Stimulated activated effector memory CD8-positive, alpha-beta T cell treated with anti-CD3 and anti-CD28 coated beads, Interleukin-12 subunit alpha, Interleukin-12 subunit beta, amount 100 ng/mL, for 72 hours (primary cell): ENCODE measurements at regions not wholly inside any gene's neighbourhood (a gene's known extent, or its start where the extent isn't known, plus 50 kb on each side); places are given as distances from the start of the nearest gene placed in this dataset.
"Not testable (repeated sequence)": the region's sequence is repeated elsewhere in the genome, so short reads cannot be mapped to it uniquely, and the experiment has no call there.

Experiments used
- ATAC-seq: fragments of 150-1000 bp; cut with Tn5 transposase; 2 replicates; pipeline ENCODE4 v1.10.0; 2021
- DNase-seq, 2 donors: peaks; one replicate each; pipeline ENCODE4 v3.0.0; 2021 to 2022; ENCODE audit warnings: low spot score in 2 of 2
- H3K27ac Mint-ChIP-seq: one replicate; pipeline ENCODE4 v1.8.0; 2022; ENCODE audit warnings: mild to moderate bottlenecking, mixed read lengths
- H3K36me3 Mint-ChIP-seq: one replicate; pipeline ENCODE4 v1.8.0; 2022; ENCODE audit warnings: mild to moderate bottlenecking, mixed read lengths
- H3K4me1 Mint-ChIP-seq: one replicate; pipeline ENCODE4 v1.8.0; 2022; ENCODE audit warnings: mixed read lengths
- H3K4me3 Mint-ChIP-seq: one replicate; pipeline ENCODE4 v1.8.0; 2022; ENCODE audit warnings: mild to moderate bottlenecking, mixed read lengths
- H3K9me3 Mint-ChIP-seq: one replicate; pipeline ENCODE4 v1.8.0; 2022; ENCODE audit warnings: mixed read lengths

DNA sequence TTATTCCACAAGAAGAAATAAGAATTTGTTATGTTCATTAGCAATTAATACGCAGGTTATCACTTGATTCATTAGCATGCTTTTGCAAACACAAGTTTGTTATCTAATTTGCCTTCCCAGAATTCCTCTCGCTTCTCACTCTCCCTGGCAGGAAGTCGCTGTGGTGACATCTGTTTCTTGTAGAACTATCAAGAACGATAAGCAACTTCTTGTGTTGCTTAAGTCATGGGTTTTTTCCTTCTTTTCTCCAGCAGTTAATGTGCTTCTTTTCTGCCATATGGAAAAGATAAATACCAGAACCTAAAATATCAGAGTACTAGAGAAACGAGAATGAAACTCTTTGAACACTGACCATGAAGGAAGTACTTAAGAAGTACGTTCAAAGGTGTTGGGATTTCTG is 99.8 kb upstream of the CHMP2B start:
- Mint-ChIP-seq H3K4me3 (no peak overlapping the region), H3K36me3 (no peaks in the 10 kb centered on the region), H3K27ac (no peak overlapping the region), H3K9me3 (peaks cover 3% of the 10 kb centered on the region), H3K4me1 (no peaks in the 10 kb centered on the region)
- ATAC-seq (no peak), DNase-seq (no peak)

DNA sequence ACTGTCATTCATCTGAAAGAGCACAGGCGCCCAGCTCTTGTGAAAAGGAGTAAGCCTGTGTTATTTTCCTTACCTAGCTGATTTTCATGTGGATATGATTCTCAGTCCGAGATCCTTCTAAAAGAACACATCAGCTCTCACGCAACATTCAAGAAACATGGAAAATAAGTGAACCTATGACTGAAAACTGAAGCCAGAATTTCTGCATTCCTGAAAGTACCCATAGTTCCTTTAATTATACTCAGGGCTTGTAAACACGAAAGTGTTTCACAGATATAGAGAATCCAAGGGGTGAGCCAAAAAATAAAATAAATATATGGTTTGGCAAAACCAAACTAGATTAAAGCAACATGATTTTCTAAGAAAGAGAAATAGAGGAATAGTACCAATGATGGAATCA is 100.8 kb upstream of the CHMP2B start:
- Mint-ChIP-seq H3K27ac (no peak overlapping the region), H3K36me3 (no peaks in the 10 kb centered on the region), H3K4me1 (no peaks in the 10 kb centered on the region), H3K9me3 (peaks cover 3% of the 10 kb centered on the region), H3K4me3 (no peak overlapping the region)
- ATAC-seq (no peak), DNase-seq (no peak)

DNA sequence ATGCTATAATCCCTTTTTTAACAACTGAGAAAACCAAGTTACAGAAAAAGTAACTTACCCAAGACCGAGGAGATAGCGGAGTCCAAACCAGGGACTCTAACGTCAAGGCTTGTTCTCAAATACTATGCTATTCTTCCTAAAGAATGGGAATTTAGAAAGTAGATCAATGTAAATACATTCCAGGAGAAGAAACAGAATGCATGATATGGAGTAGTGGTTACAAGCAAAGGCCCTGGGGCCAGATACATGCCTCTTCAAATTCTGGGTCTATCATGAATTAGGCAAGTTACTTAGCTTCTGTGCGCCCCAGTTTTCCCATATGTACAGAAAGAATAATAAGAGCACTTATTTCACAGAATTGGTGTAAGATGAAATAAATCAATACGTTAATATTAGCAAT is 102.0 kb upstream of the CHMP2B start:
- no peaks in the 10 kb centered on the region for H3K4me1 Mint-ChIP-seq
- no peaks in the 10 kb centered on the region for H3K36me3 Mint-ChIP-seq
- H3K27ac Mint-ChIP-seq, result no peak overlapping the region
- ATAC-seq (no peak), DNase-seq (no peak)
- H3K4me3 Mint-ChIP-seq, result no peak overlapping the region
- H3K9me3 Mint-ChIP-seq, result peaks cover 3% of the 10 kb centered on the region

DNA sequence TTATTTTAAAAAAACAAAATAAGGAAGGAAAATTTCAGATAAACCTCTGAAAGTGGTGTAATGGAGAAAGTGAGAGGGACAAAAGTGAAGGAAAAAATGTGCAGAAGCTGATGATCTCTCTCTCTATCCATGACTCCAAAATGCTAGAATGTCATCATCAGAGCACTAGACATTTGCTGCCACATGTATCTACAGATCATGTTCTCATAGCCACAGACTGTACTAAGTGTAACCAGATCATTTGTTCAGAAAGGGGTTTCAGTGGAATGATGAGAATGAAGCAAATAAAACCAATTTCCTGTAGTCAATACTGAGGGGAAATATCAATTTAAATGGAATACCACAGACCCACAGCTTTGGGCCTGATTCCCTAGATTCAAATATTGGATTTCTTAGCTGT is 104.3 kb upstream of the CHMP2B start:
- DNase-seq, result no peak
- no peaks in the 10 kb centered on the region for H3K9me3 Mint-ChIP-seq
- H3K36me3 Mint-ChIP-seq, result no peaks in the 10 kb centered on the region
- H3K4me3 Mint-ChIP-seq, result no peak overlapping the region
- ATAC-seq, result no peak
- no peaks in the 10 kb centered on the region for H3K4me1 Mint-ChIP-seq
- H3K27ac Mint-ChIP-seq, result no peak overlapping the region

DNA sequence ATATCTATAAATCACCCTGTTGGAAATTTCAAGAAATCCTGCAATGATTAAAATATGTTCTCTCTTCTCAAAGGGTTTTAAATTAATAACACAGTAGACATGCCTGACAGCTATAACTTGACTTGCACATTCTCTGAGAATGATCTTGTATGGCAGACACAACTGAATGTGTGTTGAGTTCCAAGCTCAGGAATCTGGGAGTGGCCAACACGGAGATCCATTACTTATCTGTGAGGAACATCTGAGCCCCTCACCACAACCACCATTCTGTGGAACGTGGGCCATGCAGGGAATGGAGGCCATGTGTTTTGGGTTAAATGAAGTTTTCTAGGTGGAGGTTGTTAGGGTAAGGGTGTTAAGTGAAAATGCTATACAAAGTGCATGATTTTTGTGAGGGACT is 105.3 kb upstream of the CHMP2B start:
- Mint-ChIP-seq H3K9me3 (no peaks in the 10 kb centered on the region), H3K36me3 (no peaks in the 10 kb centered on the region), H3K27ac (no peak overlapping the region), H3K4me1 (no peaks in the 10 kb centered on the region), H3K4me3 (no peak overlapping the region)
- ATAC-seq, result no peak
- DNase-seq, result no peak

DNA sequence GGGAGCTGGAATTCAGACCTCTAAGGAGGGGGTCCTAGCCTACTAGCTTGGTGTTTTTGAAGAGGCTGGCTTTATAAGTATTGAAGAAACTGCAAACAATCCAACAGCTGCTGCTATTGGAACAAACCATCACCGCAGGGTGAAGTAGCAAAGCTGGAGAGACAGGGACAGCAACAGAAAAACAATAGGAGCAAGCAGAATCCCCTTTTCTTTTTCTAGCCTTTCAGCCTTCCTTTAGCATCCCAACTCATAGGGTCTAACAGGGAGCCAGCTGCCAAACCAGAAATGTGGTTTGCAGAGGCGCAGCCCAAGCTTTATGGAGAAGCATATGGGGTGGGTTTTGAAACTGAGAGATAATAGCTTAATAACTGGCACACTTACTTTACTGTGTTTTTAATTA is 106.2 kb upstream of the CHMP2B start:
- DNase-seq, result no peak
- Mint-ChIP-seq H3K4me1 (no peaks in the 10 kb centered on the region), H3K27ac (no peak overlapping the region), H3K4me3 (no peak overlapping the region), H3K9me3 (no peaks in the 10 kb centered on the region), H3K36me3 (no peaks in the 10 kb centered on the region)
- no peak for ATAC-seq

DNA sequence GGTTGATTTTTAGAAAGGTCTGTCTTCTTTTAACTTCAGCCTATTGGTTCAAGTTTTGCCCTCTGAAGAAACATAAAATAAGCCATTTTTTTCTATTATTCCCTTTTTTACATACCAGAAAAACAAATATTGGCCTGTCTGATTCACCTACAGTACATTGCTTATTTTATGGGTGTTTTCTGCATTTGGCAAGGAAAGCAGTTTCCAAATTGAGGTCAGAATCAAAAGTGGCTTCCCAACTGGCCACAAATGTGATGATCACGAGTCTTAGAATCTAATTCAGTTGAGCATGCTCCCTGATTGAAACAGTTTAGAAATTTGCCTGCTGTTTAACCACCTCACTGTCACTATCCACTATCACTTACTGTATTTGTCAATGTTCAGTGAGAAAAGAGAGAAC is 106.9 kb upstream of the CHMP2B start:
- ATAC-seq (no peak), DNase-seq (no peak)
- Mint-ChIP-seq H3K9me3 (no peaks in the 10 kb centered on the region), H3K27ac (no peak overlapping the region), H3K4me3 (no peak overlapping the region), H3K36me3 (no peaks in the 10 kb centered on the region), H3K4me1 (no peaks in the 10 kb centered on the region)

DNA sequence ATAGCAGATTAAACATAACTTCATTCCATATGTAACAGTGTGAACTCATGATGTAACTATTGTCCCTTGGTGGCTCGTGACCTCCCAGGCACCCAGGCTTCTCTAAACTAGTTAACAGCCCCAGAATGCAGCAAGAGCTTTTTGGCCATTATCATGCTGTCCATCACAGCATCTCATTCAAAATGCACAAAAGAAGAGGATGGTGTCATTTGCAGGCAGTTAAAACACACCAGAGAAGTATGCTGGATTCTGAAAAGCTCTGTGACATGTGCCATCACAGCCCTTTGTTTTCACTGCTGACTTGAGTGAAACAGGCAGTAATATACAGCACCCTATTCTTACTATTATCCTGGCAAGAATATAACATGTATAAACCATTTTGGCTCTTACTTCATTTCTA is 117.6 kb upstream of the CHMP2B start:
- H3K27ac Mint-ChIP-seq, result no peak overlapping the region

DNA sequence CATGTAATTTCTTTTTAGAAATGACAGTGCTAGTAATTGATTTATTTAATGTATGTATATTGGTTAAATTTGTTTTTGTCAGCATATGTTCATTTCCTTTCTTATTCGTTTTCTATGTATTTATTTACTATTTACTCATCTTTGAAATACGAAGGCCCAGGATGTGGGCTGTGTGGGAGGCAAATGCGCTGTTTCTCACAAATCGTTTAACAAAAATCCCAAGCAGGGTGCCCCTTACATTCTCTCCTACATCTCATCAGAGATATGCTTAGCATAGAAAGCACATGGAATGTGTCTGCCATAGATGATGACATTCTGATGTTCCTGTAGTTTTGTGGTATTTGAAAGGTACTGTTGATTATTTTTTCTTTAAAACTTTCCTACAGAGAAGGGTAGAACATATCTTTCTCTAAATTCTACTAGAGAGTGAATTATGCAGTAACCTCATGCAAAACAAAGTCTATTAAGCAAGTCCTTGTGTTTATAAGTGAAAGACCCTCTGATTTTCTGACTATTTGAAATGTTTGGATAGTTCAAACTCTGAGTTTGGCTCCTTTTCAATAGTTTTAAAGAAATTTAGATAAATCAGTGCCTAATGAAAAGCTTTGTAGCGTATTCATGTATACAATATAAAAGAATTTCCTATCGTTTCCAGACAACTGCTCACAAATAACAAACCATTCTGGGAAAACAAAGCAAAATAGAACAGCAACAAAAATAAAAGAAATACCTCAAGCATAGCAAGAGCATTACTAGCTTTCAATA is 111.1 kb upstream of the VGLL3 start:
- H3K27ac Mint-ChIP-seq, result no peak overlapping the region
- H3K4me1 Mint-ChIP-seq, result no peaks in the 10 kb centered on the region
- H3K36me3 Mint-ChIP-seq, result no peaks in the 10 kb centered on the region
- ATAC-seq (no peak), DNase-seq (no peak)
- peaks cover 1% of the 10 kb centered on the region for H3K9me3 Mint-ChIP-seq
- no peak overlapping the region for H3K4me3 Mint-ChIP-seq

More for the DNA sequence above, 117.6 kb upstream of the CHMP2B start:
- no peak for ATAC-seq
- DNase-seq, result no peak
- H3K4me1 Mint-ChIP-seq, result no peaks in the 10 kb centered on the region
- H3K36me3 Mint-ChIP-seq, result no peaks in the 10 kb centered on the region
- no peak overlapping the region for H3K4me3 Mint-ChIP-seq
- no peaks in the 10 kb centered on the region for H3K9me3 Mint-ChIP-seq

DNA sequence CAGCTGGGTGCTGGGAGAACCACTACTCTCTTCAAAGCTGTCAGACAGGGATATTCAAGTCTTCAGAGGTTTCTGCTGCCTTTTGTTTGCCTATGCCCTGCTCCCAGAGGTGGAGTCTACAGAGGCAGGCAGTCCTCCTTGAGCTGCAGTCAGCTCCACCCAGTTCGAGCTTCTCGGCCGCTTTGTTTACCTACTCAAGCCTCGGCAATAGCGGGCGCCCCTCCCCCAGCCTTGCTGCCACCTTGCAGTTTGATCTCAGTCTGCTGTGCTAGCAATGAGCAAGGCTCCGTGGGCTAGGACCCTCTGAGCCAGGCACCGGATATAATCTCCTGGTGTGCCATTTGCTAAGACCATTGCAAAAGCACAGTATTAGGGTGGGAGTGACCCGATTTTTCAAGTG is 106.8 kb upstream of the VGLL3 start:
- not testable (repeated sequence) for H3K4me3 Mint-ChIP-seq, H3K36me3 Mint-ChIP-seq, H3K27ac Mint-ChIP-seq, H3K9me3 Mint-ChIP-seq, DNase-seq, H3K4me1 Mint-ChIP-seq, ATAC-seq

DNA sequence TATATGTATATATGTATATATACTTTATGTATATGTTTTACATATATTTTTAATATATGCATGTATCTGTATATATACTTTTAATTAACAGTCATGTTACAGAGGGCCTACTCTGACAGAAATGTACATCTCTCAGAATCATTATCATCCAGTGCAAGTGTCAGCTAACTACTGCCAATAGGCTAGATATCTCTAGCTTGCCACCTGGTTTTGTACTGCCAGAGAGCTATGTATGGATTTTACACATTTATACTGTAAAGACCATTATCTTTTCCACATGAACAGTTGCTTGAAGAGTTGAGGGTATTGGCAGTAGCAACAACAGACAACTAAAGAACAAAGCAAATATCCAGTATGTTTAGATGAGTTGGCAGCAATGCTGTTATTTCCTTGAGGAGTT is 99.7 kb upstream of the VGLL3 start:
- H3K27ac Mint-ChIP-seq, result no peak overlapping the region
- no peaks in the 10 kb centered on the region for H3K9me3 Mint-ChIP-seq
- no peak overlapping the region for H3K4me3 Mint-ChIP-seq
- ATAC-seq (no peak), DNase-seq (no peak)
- no peaks in the 10 kb centered on the region for H3K36me3 Mint-ChIP-seq
- peaks cover 9% of the 10 kb centered on the region for H3K4me1 Mint-ChIP-seq

DNA sequence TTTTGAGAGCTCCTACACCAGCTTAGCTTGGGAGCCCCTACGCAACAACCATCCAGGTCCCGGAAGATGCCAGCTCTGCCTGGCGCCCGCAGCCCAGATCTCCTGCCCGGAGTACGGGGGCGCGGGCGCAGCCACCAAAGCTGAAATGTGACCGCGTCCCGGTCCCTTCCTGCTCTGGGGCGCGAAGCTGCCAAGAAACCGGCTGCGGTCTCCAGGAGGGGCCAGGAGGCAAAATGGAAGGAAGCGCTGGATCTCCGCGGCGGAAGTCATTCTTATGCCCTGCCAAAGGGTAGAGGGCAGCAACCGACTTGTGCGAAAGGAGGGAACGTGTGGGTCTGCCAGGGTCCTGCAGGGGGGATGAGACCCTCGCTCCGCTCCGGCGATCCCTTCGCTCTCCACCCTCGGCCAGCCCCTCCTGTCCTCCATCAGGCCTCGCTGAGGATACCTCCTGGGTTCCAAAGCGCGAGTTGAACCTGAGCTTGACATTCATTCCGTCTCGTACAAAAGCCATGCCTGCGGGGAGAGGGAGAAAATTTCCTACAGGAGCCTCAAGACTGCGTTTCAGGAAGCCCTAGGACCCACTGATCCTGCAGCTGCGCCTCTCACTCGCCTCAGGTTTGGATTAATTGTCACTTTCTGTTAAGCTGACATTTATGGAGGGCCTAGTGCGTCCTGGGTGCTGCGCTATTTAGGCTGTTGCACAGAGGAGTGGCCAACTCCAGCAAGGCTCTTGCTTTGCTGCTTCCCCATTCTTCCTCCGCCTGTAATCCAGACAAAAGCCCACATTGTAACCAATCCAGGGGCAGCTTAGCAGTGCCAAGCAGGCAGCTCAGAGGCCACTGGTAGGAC is 98.3 kb upstream of the VGLL3 start:
- Mint-ChIP-seq H3K4me1 (peaks cover 9% of the 10 kb centered on the region), H3K27ac (no peak overlapping the region), H3K4me3 (peak overlapping the region; percentile 31), H3K9me3 (no peaks in the 10 kb centered on the region), H3K36me3 (no peaks in the 10 kb centered on the region)
- ATAC-seq (peak; percentile 44), DNase-seq (no peak)

DNA sequence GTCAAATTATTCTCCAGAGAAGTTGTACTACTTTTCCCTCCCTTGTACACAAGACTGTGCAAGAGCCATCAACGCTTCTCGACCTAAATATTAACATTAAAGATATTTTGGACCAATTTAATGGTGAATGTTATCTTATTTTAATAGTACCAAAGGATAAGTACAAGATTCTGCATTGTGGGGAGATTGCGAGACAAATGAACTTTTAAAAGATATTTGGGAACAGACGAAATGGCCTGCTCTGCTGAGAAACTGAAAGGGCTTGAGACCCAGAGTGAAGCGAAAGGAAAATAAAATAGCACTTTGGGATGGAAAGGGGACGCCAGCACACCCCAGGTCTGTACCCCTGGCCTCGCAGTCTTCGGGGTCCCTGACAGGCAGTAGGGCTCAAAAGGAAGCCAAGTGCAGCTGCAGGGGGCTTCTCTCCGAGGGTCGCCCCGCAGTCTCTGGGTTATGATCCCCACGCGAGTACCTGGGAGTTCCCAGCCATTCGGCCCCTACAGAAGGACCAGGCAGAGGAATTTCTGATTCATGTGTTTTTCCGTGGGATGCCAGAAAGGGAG is 97.6 kb upstream of the VGLL3 start:
- DNase-seq, result no peak
- ATAC-seq, result peak; percentile 26
- H3K27ac Mint-ChIP-seq, result no peak overlapping the region

DNA sequence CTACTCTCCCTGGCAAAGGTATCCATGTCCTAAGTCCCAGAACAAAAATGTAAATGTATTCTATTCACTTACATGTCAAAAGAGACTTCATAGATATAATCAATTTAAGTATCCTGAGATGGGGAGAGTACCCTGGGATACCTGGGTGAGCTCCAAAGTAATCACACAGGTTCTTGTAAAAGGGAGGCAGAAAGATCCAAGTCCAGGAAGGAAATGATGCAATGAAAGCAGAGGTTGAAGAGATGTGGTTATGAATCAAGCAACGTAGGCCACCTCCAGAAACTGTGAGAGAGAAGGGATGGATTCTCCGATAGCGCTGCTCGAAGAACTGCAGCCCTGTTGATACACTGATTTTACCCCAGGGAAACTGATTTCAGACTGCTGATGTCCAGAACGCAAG is 93.9 kb upstream of the VGLL3 start:
- H3K36me3 Mint-ChIP-seq, result no peaks in the 10 kb centered on the region
- H3K27ac Mint-ChIP-seq, result no peak overlapping the region
- DNase-seq (no peak), ATAC-seq (no peak)
- no peak overlapping the region for H3K4me3 Mint-ChIP-seq
- H3K4me1 Mint-ChIP-seq, result peaks cover 9% of the 10 kb centered on the region
- no peaks in the 10 kb centered on the region for H3K9me3 Mint-ChIP-seq

More for the DNA sequence above, 97.6 kb upstream of the VGLL3 start:
- Mint-ChIP-seq H3K4me1 (peaks cover 9% of the 10 kb centered on the region), H3K36me3 (no peaks in the 10 kb centered on the region), H3K9me3 (no peaks in the 10 kb centered on the region), H3K4me3 (peak overlapping the region; percentile 31)

DNA sequence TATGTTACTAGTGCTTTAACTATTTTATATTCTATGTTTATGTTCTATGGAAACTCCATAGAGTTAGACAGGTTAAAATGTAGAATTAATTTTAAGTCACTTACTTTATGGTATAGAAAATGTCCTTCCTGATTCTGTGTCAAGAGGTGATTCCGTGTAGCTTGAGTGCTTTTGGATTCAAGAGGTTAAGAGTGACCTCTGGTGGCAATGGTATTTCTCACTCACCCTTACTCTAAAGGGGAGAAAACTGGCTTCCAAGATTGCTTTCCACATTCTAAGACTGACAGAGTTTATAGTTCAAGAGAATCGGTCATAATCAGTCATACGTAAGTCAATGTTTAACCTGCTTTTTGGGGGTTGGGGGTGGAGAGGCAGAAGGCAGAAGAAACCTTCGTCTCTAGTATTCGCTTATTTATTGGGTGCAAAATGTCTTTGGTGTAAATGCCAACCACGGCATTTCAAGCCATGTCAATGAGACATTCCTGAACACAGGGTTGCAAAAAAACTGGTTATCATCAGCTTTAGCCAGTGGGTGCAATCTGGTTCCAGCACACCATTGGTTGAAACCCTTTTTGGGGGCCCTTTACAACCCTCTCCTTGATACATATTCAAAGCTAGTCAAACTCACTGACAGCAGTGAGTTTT is 92.0 kb upstream of the VGLL3 start:
- Mint-ChIP-seq H3K36me3 (no peaks in the 10 kb centered on the region), H3K27ac (no peak overlapping the region), H3K4me3 (no peak overlapping the region), H3K9me3 (peaks cover 2% of the 10 kb centered on the region), H3K4me1 (no peaks in the 10 kb centered on the region)
- DNase-seq, result no peak
- ATAC-seq, result no peak
